ENCODE measurements at regions not wholly inside any gene's neighbourhood (a gene's known extent, or its start where the extent isn't known, plus 50 kb on each side); places are given as distances from the start of the nearest gene placed in this dataset.

- no peak for TF ChIP-seq CTCF (IDR thresholded peaks at IDR 0.05)
- no peak for TF ChIP-seq POLR2A (IDR thresholded peaks at IDR 0.05)
These were observed 110.4 kb upstream of the CREB1 start for GRCh38 chr2:207419331-207419730.

All from lower leg skin (tissue), 3 donors.